GM23338 (cell line): ENCODE measurements at regions not wholly inside any gene's neighbourhood (a gene's known extent, or its start where the extent isn't known, plus 50 kb on each side); places are given as distances from the start of the nearest gene placed in this dataset.

Experiments used
- EZH2 ChIP-seq: fragments of 200-600 bp; sonication (generic); IDR thresholded peaks from one replicate; pipeline ENCODE4 v1.8.0; 2017; ENCODE audit warnings: antibody characterized with exemption, mild to moderate bottlenecking, low read depth; ENCODE audit not compliant: unreplicated experiment
- EZH2phosphoT487 ChIP-seq: fragments of 200-600 bp; sonication (generic); IDR thresholded peaks from one replicate; pipeline ENCODE4 v1.8.1; 2018; ENCODE audit warnings: antibody characterized with exemption; ENCODE audit not compliant: unreplicated experiment
- NANOG ChIP-seq: IDR thresholded peaks from 2 replicates; pipeline ENCODE4 v1.6.1; 2016; ENCODE audit warnings: antibody characterized with exemption, borderline replicate concordance
- POLR2AphosphoS5 ChIP-seq: IDR thresholded peaks from 2 replicates; pipeline ENCODE4 v1.6.1; 2016; ENCODE audit warnings: antibody characterized with exemption, low read depth
- ZNF114 ChIP-seq: fragments of 250-450 bp; sonication (Bioruptor Pico); IDR thresholded peaks from 2 replicates; pipeline ENCODE4 v1.5.0; 2020; ENCODE audit warnings: mild to moderate bottlenecking, moderate library complexity
- TF ChIP-seq, protein P1 (sequence below), 2 experiments: fragments of 200-600 bp in 1 of 2; sonication (generic) in 1 of 2; conservative IDR thresholded peaks; 2 replicates each; pipeline versions ENCODE4 v1.5.1 to v1.6.1; 2016 to 2017; ENCODE audit warnings: antibody characterized with exemption in 2 of 2, low read depth in 2 of 2, mild to moderate bottlenecking in 2 of 2, moderate library complexity in 1 of 2
- TF ChIP-seq, protein P2 (sequence below): IDR thresholded peaks from one replicate; pipeline ENCODE4 v1.6.1; 2018; ENCODE audit warnings: antibody characterized with exemption; ENCODE audit not compliant: unreplicated experiment
- TF ChIP-seq, protein P3 (sequence below): IDR thresholded peaks from 2 replicates; pipeline ENCODE4 v1.6.1; 2016; ENCODE audit warnings: antibody characterized with exemption

GRCh38 chr13:44756276-44756810 lies 180.2 kb upstream of the TSC22D1 start:
- TF ChIP-seq, protein P1, sequence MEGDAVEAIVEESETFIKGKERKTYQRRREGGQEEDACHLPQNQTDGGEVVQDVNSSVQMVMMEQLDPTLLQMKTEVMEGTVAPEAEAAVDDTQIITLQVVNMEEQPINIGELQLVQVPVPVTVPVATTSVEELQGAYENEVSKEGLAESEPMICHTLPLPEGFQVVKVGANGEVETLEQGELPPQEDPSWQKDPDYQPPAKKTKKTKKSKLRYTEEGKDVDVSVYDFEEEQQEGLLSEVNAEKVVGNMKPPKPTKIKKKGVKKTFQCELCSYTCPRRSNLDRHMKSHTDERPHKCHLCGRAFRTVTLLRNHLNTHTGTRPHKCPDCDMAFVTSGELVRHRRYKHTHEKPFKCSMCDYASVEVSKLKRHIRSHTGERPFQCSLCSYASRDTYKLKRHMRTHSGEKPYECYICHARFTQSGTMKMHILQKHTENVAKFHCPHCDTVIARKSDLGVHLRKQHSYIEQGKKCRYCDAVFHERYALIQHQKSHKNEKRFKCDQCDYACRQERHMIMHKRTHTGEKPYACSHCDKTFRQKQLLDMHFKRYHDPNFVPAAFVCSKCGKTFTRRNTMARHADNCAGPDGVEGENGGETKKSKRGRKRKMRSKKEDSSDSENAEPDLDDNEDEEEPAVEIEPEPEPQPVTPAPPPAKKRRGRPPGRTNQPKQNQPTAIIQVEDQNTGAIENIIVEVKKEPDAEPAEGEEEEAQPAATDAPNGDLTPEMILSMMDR (conservative IDR thresholded peaks at IDR 0.05; ENCODE audit: low read depth in 2 of 2): no peak
- TF ChIP-seq, protein P2, sequence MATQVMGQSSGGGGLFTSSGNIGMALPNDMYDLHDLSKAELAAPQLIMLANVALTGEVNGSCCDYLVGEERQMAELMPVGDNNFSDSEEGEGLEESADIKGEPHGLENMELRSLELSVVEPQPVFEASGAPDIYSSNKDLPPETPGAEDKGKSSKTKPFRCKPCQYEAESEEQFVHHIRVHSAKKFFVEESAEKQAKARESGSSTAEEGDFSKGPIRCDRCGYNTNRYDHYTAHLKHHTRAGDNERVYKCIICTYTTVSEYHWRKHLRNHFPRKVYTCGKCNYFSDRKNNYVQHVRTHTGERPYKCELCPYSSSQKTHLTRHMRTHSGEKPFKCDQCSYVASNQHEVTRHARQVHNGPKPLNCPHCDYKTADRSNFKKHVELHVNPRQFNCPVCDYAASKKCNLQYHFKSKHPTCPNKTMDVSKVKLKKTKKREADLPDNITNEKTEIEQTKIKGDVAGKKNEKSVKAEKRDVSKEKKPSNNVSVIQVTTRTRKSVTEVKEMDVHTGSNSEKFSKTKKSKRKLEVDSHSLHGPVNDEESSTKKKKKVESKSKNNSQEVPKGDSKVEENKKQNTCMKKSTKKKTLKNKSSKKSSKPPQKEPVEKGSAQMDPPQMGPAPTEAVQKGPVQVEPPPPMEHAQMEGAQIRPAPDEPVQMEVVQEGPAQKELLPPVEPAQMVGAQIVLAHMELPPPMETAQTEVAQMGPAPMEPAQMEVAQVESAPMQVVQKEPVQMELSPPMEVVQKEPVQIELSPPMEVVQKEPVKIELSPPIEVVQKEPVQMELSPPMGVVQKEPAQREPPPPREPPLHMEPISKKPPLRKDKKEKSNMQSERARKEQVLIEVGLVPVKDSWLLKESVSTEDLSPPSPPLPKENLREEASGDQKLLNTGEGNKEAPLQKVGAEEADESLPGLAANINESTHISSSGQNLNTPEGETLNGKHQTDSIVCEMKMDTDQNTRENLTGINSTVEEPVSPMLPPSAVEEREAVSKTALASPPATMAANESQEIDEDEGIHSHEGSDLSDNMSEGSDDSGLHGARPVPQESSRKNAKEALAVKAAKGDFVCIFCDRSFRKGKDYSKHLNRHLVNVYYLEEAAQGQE: no peak
- TF ChIP-seq EZH2 (no peak), POLR2AphosphoS5 (no peak), ZNF114 (CRISPR knock-in tag) (no peak), EZH2phosphoT487 (no peak), NANOG (no peak)
- TF ChIP-seq, protein P3, sequence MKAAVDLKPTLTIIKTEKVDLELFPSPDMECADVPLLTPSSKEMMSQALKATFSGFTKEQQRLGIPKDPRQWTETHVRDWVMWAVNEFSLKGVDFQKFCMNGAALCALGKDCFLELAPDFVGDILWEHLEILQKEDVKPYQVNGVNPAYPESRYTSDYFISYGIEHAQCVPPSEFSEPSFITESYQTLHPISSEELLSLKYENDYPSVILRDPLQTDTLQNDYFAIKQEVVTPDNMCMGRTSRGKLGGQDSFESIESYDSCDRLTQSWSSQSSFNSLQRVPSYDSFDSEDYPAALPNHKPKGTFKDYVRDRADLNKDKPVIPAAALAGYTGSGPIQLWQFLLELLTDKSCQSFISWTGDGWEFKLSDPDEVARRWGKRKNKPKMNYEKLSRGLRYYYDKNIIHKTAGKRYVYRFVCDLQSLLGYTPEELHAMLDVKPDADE: no peak
